Fibroblast of lung (primary cell): ENCODE measurements at regions not wholly inside any gene's neighbourhood (a gene's known extent, or its start where the extent isn't known, plus 50 kb on each side); places are given as distances from the start of the nearest gene placed in this dataset.

Experiments
- DNase-seq, 2 donors: peaks; one replicate each; pipeline versions ENCODE4 v3.0.0 to v3.0.0-alpha.2; 2010; ENCODE audit warnings: low read depth in 2 of 2
- H2AFZ ChIP-seq: 2 replicates; pipeline ENCODE4 v1.5.1; 2012; ENCODE audit warnings: low read length, control low read depth, inconsistent platforms
- H3K27ac ChIP-seq: 2 replicates; pipeline ENCODE4 v1.5.1; 2011; ENCODE audit warnings: low read length, control low read depth; ENCODE audit not compliant: insufficient read depth
- H3K27me3 ChIP-seq: 2 replicates; pipeline ENCODE4 v1.5.1; 2011; ENCODE audit warnings: mild to moderate bottlenecking, low read length; ENCODE audit not compliant: control insufficient read depth, insufficient read depth
- H3K36me3 ChIP-seq: 2 replicates; pipeline ENCODE4 v1.5.1; 2011; ENCODE audit warnings: low read length; ENCODE audit not compliant: control insufficient read depth, insufficient read depth
- H3K4me1 ChIP-seq: 2 replicates; pipeline ENCODE4 v1.5.1; 2011; ENCODE audit warnings: low read length; ENCODE audit not compliant: control insufficient read depth, insufficient read depth; ENCODE audit errors: extremely low read depth
- H3K4me2 ChIP-seq: 2 replicates; pipeline ENCODE4 v1.5.1; 2011; ENCODE audit warnings: low read length, control low read depth; ENCODE audit not compliant: insufficient read depth; ENCODE audit errors: extremely low read depth
- H3K4me3 ChIP-seq, 4 experiments: fragments of 200-600 bp in 1 of 4; sonication (generic) in 1 of 4; replicated peaks in 1 of 4; 2 replicates each; pipeline ENCODE4 v1.5.1; 2011 to 2016; ENCODE audit warnings: low read length in 4 of 4, low read depth in 3 of 4, mild to moderate bottlenecking in 3 of 4, control low read depth in 2 of 4, inconsistent platforms in 1 of 4, mixed read lengths in 1 of 4; ENCODE audit not compliant: insufficient read depth in 1 of 4; ENCODE audit errors: control extremely low read depth in 1 of 4
- H3K79me2 ChIP-seq: 2 replicates; pipeline ENCODE4 v1.5.1; 2012; ENCODE audit warnings: mild to moderate bottlenecking, low read length, inconsistent platforms; ENCODE audit not compliant: control insufficient read depth, insufficient read depth
- H3K9ac ChIP-seq: 2 replicates; pipeline ENCODE4 v1.5.1; 2011; ENCODE audit warnings: mild to moderate bottlenecking, low read length, control low read depth; ENCODE audit not compliant: insufficient read depth
- H3K9me3 ChIP-seq: 2 replicates; pipeline ENCODE4 v1.5.1; 2012; ENCODE audit warnings: low read depth, low read length; ENCODE audit not compliant: control insufficient read depth, insufficient read depth
- H4K20me1 ChIP-seq: 2 replicates; pipeline ENCODE4 v1.5.1; 2011; ENCODE audit warnings: low read length; ENCODE audit not compliant: control insufficient read depth, insufficient read depth; ENCODE audit errors: extremely low read depth
- CTCF ChIP-seq, 2 donors: IDR thresholded peaks in 1 of 2; conservative IDR thresholded peaks in 1 of 2; 1 replicate in 1 of 2; 2 replicates in 1 of 2; pipeline ENCODE4 v1.5.1; 2011 to 2012; ENCODE audit warnings: low read length in 2 of 2, control low read depth in 1 of 2, inconsistent platforms in 1 of 2, low read depth in 1 of 2, mild to moderate bottlenecking in 1 of 2
- EZH2 ChIP-seq: IDR thresholded peaks from 2 replicates; pipeline ENCODE4 v1.5.1; 2012; ENCODE audit warnings: low read length, control low read depth, mild to moderate bottlenecking; ENCODE audit errors: missing control alignments

GRCh38 chr4:163620738-163621137, 126.2 kb downstream of the TMA16 start:
- Histone ChIP-seq H3K27me3 (no peaks in the 10 kb centered on the region), H3K36me3 (no peaks in the 10 kb centered on the region), H3K9me3 (no peaks in the 10 kb centered on the region), H3K4me3 (no peak overlapping the region), H3K4me2 (no peak overlapping the region), H2AFZ (no peak overlapping the region), H3K79me2 (no peaks in the 10 kb centered on the region), H3K27ac (no peak overlapping the region), H4K20me1 (no peaks in the 10 kb centered on the region), H3K4me1 (no peaks in the 10 kb centered on the region), H3K9ac (no peak overlapping the region)
- no peak for TF ChIP-seq EZH2
- no peak for TF ChIP-seq CTCF (conservative IDR thresholded peaks at IDR 0.05 in 1 of 2, IDR thresholded peaks at IDR 0.05 in 1 of 2; ENCODE audit: low read depth in 1 of 2, low read length in 2 of 2)
- DNase-seq, result no peak

- no peak for DNase-seq
- no peaks in the 10 kb centered on the region for H3K36me3 ChIP-seq
- H3K27me3 ChIP-seq, result no peaks in the 10 kb centered on the region
- no peak overlapping the region for H3K4me3 ChIP-seq
- no peak overlapping the region for H2AFZ ChIP-seq
- H4K20me1 ChIP-seq, result no peaks in the 10 kb centered on the region
- H3K4me2 ChIP-seq, result no peak overlapping the region
- no peaks in the 10 kb centered on the region for H3K4me1 ChIP-seq
- no peak overlapping the region for H3K27ac ChIP-seq
- no peaks in the 10 kb centered on the region for H3K79me2 ChIP-seq
- H3K9me3 ChIP-seq, result no peaks in the 10 kb centered on the region
- no peak for TF ChIP-seq CTCF (conservative IDR thresholded peaks at IDR 0.05 in 1 of 2, IDR thresholded peaks at IDR 0.05 in 1 of 2; ENCODE audit: low read depth in 1 of 2, low read length in 2 of 2)
- no peak for TF ChIP-seq EZH2
- H3K9ac ChIP-seq, result no peak overlapping the region
Measured at GRCh38 chr4:163621821-163622220, 127.3 kb downstream of the TMA16 start.

- H3K9me3 ChIP-seq, result no peaks in the 10 kb centered on the region
- no peaks in the 10 kb centered on the region for H4K20me1 ChIP-seq
- no peak overlapping the region for H3K4me3 ChIP-seq
- no peak overlapping the region for H3K9ac ChIP-seq
- no peak overlapping the region for H3K27ac ChIP-seq
- H3K27me3 ChIP-seq, result no peaks in the 10 kb centered on the region
- H3K79me2 ChIP-seq, result no peaks in the 10 kb centered on the region
- H3K4me1 ChIP-seq, result no peaks in the 10 kb centered on the region
- TF ChIP-seq CTCF (conservative IDR thresholded peaks at IDR 0.05 in 1 of 2, IDR thresholded peaks at IDR 0.05 in 1 of 2; ENCODE audit: low read depth in 1 of 2, low read length in 2 of 2) (no peak), EZH2 (no peak)
- no peak overlapping the region for H3K4me2 ChIP-seq
- no peak overlapping the region for H2AFZ ChIP-seq
- no peaks in the 10 kb centered on the region for H3K36me3 ChIP-seq
- no peak for DNase-seq
Measured at GRCh38 chr4:163622379-163623035, 128.0 kb downstream of the TMA16 start.
